Tibial nerve (tissue), 4 donors: ENCODE measurements at regions not wholly inside any gene's neighbourhood (a gene's known extent, or its start where the extent isn't known, plus 50 kb on each side); places are given as distances from the start of the nearest gene placed in this dataset.

Experiments
- CTCF ChIP-seq, 5 experiments: fragments of 200-600 bp in 3 of 5; fragments of 450-650 bp in 2 of 5; sonication (generic) in 3 of 5; IDR thresholded peaks; one replicate each; pipeline ENCODE4 v1.5.1; 2016 to 2019; ENCODE audit warnings: antibody characterized with exemption in 5 of 5, mild to moderate bottlenecking in 3 of 5, moderate library complexity in 2 of 5
- EP300 ChIP-seq, 2 donors: sonication (generic); formaldehyde crosslinking; IDR thresholded peaks; one replicate each; pipeline ENCODE4 v1.6.1; 2017; ENCODE audit warnings: antibody characterized with exemption in 2 of 2, mild to moderate bottlenecking in 1 of 2
- POLR2A ChIP-seq, 2 donors: fragments of 450-650 bp; IDR thresholded peaks; one replicate each; pipeline ENCODE4 v1.6.1; 2017; ENCODE audit warnings: antibody characterized with exemption in 2 of 2, mild to moderate bottlenecking in 2 of 2, moderate library complexity in 2 of 2

- TF ChIP-seq CTCF (IDR thresholded peaks at IDR 0.05) (no peak), EP300 (IDR thresholded peaks at IDR 0.05) (no peak), POLR2A (IDR thresholded peaks at IDR 0.05) (no peak)
Measured at GRCh38 chr5:155732587-155733376, 594.2 kb upstream of the SGCD start.
